Colonic mucosa (tissue), 4 donors: ENCODE measurements at regions not wholly inside any gene's neighbourhood (a gene's known extent, or its start where the extent isn't known, plus 50 kb on each side); places are given as distances from the start of the nearest gene placed in this dataset.

Source experiments
- DNase-seq: peaks from one replicate; pipeline ENCODE4 v3.0.0-alpha.2; 2020
- H3K27ac ChIP-seq: fragments of 200-600 bp; one replicate; pipeline ENCODE4 v1.8.0; 2021
- H3K27me3 ChIP-seq: fragments of 200-600 bp; one replicate; pipeline ENCODE4 v1.8.0; 2021
- H3K36me3 ChIP-seq: fragments of 200-600 bp; one replicate; pipeline ENCODE4 v1.8.0; 2021
- H3K4me1 ChIP-seq: fragments of 200-600 bp; one replicate; pipeline ENCODE4 v1.8.0; 2021; ENCODE audit warnings: mild to moderate bottlenecking
- H3K4me3 ChIP-seq: fragments of 200-600 bp; one replicate; pipeline ENCODE4 v1.8.0; 2021
- H3K9ac ChIP-seq, 2 donors: one replicate each; pipeline ENCODE4 v1.7.0; 2013; ENCODE audit warnings: control low read depth in 2 of 2, low read depth in 2 of 2, low read length in 2 of 2
- H3K9me3 ChIP-seq: fragments of 200-600 bp; one replicate; pipeline ENCODE4 v1.8.0; 2021
- CTCF ChIP-seq: fragments of 200-600 bp; IDR thresholded peaks from one replicate; pipeline ENCODE4 v1.8.0; 2022; ENCODE audit warnings: antibody characterized with exemption, mild to moderate bottlenecking
- intact Hi-C: fragments of 100-400 bp; cut with DNase I; formaldehyde crosslinking; loops from one replicate; pipeline ENCODE4 v1.14.1; 2022
- donor health status: healthy.
- donor health status: DM: no; HTN: no; CAD: no.
- donor health status: DM: no; HTN: no; CAD: no.

DNA sequence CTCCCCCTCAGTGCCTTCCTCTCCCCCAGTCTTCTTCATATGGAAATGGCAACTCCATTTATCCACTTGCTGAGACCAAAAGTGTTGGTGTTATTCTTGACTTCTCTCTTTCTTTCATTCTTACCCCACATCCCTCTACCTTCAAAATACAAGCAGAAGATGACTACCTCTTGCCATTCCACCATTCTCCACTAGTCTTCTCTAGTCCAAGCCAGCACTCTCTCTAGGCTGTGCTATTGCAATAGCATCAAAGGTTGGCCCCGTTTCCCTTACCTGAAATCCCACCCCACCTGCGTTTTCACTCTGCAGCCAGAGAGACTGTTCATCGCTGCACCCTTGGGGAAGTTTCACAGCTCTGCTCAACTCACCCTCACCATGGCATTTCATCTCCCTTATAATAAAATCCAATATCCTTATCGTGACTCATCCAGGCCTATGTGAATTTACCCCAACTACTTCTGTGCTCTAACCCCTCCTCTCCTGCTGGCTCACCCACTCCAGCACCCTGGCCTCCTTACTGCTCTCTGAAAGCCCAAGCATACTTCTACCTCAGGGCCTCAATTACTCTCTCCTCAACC is 109.1 kb downstream of the LSM5 start:
- intact Hi-C loops, result no loop called here
- H3K36me3 ChIP-seq, result no peaks in the 10 kb centered on the region
- no peak for DNase-seq
- no peak overlapping the region for H3K9ac ChIP-seq
- no peak for TF ChIP-seq CTCF
- no peaks in the 10 kb centered on the region for H3K9me3 ChIP-seq
- H3K27ac ChIP-seq, result no peak overlapping the region
- H3K4me3 ChIP-seq, result no peak overlapping the region
- H3K4me1 ChIP-seq, result no peaks in the 10 kb centered on the region
- no peaks in the 10 kb centered on the region for H3K27me3 ChIP-seq

DNA sequence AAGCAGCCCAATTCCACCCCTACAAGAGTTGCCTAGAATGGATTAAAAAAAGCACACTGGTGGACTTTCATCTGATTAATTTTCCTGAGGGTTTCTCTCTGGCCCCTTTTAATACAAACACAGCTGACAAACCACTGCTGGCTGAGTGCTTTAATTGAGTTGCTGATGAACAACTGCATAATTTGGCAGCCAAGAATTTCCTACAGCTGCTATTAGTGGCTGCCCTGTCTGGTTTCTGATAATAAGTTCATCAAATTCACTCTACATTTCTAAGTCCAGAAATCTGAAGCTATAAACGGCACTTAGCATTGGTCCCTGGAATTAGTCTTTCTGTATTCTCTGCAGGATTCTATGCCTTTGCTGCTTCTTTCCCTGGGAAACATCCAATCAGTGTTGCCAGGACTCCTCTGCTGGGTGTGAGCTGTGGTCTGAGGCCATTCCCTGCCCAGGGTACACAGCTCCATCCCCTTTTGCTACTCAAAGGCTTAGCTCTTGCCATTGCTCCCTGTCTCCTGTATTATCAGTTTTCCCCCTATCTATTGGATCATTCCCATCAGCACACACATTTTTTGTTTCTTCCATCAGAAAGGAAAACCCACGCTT is 110.6 kb downstream of the LSM5 start:
- no peaks in the 10 kb centered on the region for H3K4me1 ChIP-seq
- no peak overlapping the region for H3K4me3 ChIP-seq
- no peak for TF ChIP-seq CTCF
- no peak overlapping the region for H3K27ac ChIP-seq
- DNase-seq, result no peak
- H3K9ac ChIP-seq, result no peak overlapping the region
- intact Hi-C loops, result no loop called here
- H3K27me3 ChIP-seq, result no peaks in the 10 kb centered on the region
- no peaks in the 10 kb centered on the region for H3K9me3 ChIP-seq
- no peaks in the 10 kb centered on the region for H3K36me3 ChIP-seq

- Histone ChIP-seq H3K9me3 (no peaks in the 10 kb centered on the region), H3K4me1 (no peaks in the 10 kb centered on the region), H3K36me3 (no peaks in the 10 kb centered on the region), H3K27me3 (no peaks in the 10 kb centered on the region), H3K27ac (no peak overlapping the region), H3K9ac (no peak overlapping the region), H3K4me3 (no peak overlapping the region)
- TF ChIP-seq CTCF, result no peak
- DNase-seq, result no peak
- intact Hi-C loops, result no loop called here
Observed at GRCh38 chr7:32378988-32379387, 111.2 kb downstream of the LSM5 start.

- H3K4me3 ChIP-seq, result no peak overlapping the region
- H3K9ac ChIP-seq, result no peak overlapping the region
- H3K27ac ChIP-seq, result no peak overlapping the region
- no peak for TF ChIP-seq CTCF
- no peak for DNase-seq
- no peaks in the 10 kb centered on the region for H3K36me3 ChIP-seq
- H3K27me3 ChIP-seq, result no peaks in the 10 kb centered on the region
- intact Hi-C loops, result no loop called here
- H3K4me1 ChIP-seq, result no peaks in the 10 kb centered on the region
- no peaks in the 10 kb centered on the region for H3K9me3 ChIP-seq
Observed at GRCh38 chr7:32364581-32364980, 125.6 kb downstream of the LSM5 start.

DNA sequence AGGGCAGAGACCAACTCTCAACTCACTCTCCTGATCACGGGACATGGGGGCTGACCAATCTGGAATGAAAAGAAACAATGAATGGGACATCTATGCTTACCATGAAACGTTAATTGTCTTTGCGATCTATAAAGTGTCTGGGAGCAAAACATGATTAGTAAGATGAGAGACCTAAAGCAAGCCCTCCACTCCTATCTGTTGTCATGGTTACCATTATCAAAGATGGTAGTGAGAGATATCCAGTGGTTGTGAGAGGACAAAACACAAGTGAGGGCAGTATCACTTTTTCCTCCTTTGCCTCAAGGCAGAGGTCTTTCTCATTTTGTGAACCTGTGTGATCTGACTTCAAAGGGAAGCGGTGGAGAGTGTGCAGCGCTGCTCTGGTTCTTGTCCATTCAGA is 130.1 kb downstream of the LSM5 start:
- Histone ChIP-seq H3K4me1 (no peaks in the 10 kb centered on the region), H3K9me3 (no peaks in the 10 kb centered on the region), H3K27ac (no peak overlapping the region), H3K36me3 (no peaks in the 10 kb centered on the region), H3K4me3 (no peak overlapping the region), H3K9ac (no peak overlapping the region), H3K27me3 (no peaks in the 10 kb centered on the region)
- DNase-seq, result no peak
- no peak for TF ChIP-seq CTCF
- intact Hi-C loops, result no loop called here
